ENCODE measurements at regions not wholly inside any gene's neighbourhood (a gene's known extent, or its start where the extent isn't known, plus 50 kb on each side); places are given as distances from the start of the nearest gene placed in this dataset.

- Mint-ChIP-seq H3K4me3 (no peak overlapping the region), H3K4me1 (ENCODE audit: low read depth) (no peaks in the 10 kb centered on the region), H3K36me3 (ENCODE audit: low read depth) (no peaks in the 10 kb centered on the region), H3K9me3 (no peaks in the 10 kb centered on the region), H3K27ac (no peak overlapping the region), H3K27me3 (ENCODE audit: low read depth) (no peaks in the 10 kb centered on the region)
- no peak for DNase-seq
- CTCF ChIA-PET, result no interaction called here
- intact Hi-C loops (cut with micrococcal nuclease), result no loop called here
These were observed 388.1 kb downstream of the KCNRG start for GRCh38 chr13:50403311-50403710.

GRCh38 chr13:50404116-50404515, 388.9 kb downstream of the KCNRG start:
- H3K4me1 Mint-ChIP-seq (ENCODE audit: low read depth), result peaks cover 1% of the 10 kb centered on the region
- H3K9me3 Mint-ChIP-seq, result no peaks in the 10 kb centered on the region
- no peaks in the 10 kb centered on the region for H3K36me3 Mint-ChIP-seq (ENCODE audit: low read depth)
- no peak overlapping the region for H3K4me3 Mint-ChIP-seq
- CTCF ChIA-PET, result interaction anchor here (0.6 kb wide), 1 partner anchor 1417 kb away, joined by 3 read pairs; no protein-coding TSS in a partner anchor
- no peak overlapping the region for H3K27ac Mint-ChIP-seq
- intact Hi-C loops (cut with micrococcal nuclease), result no loop called here
- no peaks in the 10 kb centered on the region for H3K27me3 Mint-ChIP-seq (ENCODE audit: low read depth)
- DNase-seq, result no peak

GRCh38 chr13:50404769-50405168, 389.5 kb downstream of the KCNRG start:
- no peaks in the 10 kb centered on the region for H3K27me3 Mint-ChIP-seq (ENCODE audit: low read depth)
- peaks cover 3% of the 10 kb centered on the region for H3K4me1 Mint-ChIP-seq (ENCODE audit: low read depth)
- intact Hi-C loops (cut with micrococcal nuclease), result no loop called here
- DNase-seq, result no peak
- CTCF ChIA-PET, result no interaction called here
- H3K27ac Mint-ChIP-seq, result no peak overlapping the region
- no peaks in the 10 kb centered on the region for H3K36me3 Mint-ChIP-seq (ENCODE audit: low read depth)
- H3K4me3 Mint-ChIP-seq, result no peak overlapping the region
- no peaks in the 10 kb centered on the region for H3K9me3 Mint-ChIP-seq

DNA sequence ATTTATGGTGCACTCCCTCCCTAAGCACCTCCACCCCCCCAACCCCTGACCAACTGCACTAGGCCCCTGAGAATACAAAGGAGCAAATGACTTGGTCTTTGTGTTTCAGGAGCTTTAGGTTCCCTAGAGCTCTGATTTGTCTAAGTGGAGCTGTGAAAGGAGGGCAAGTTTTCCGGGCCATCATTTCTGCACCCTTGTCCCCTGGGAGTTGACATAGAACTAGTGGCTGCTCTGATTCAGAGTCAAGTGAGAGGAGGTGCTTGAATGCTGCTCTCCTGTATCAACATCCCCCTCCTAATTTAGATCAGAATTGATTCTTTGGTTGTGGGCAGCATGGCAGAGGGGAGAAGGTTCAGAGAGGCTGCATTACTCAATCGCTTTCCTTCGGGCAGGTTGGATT, 391.6 kb downstream of the KCNRG start:
- H3K4me3 Mint-ChIP-seq, result no peak overlapping the region
- H3K36me3 Mint-ChIP-seq (ENCODE audit: low read depth), result no peaks in the 10 kb centered on the region
- peaks cover 10% of the 10 kb centered on the region for H3K4me1 Mint-ChIP-seq (ENCODE audit: low read depth)
- DNase-seq, result no peak
- no peaks in the 10 kb centered on the region for H3K27me3 Mint-ChIP-seq (ENCODE audit: low read depth)
- H3K27ac Mint-ChIP-seq, result no peak overlapping the region
- CTCF ChIA-PET, result no interaction called here
- intact Hi-C loops (cut with micrococcal nuclease), result no loop called here
- H3K9me3 Mint-ChIP-seq, result no peaks in the 10 kb centered on the region

DNA sequence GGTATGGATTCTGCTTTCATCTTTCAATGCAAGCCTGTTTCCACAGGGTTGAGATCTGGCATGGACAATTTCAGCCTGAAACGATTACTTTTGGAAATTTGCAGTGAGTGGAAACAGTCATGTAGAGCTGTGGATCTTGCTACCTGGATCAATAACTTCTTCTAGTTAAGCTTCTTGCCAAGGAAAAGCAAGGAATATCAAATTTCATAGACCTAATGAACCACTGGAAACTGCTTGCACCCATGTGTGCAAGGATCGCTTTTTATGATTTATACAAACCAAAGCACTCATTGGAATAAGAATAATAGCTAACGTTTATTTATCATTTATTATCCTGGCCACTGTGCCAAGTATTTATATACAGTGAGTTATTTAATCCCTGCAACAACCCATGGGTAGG, 392.8 kb downstream of the KCNRG start:
- Mint-ChIP-seq H3K27ac (no peak overlapping the region), H3K36me3 (ENCODE audit: low read depth) (no peaks in the 10 kb centered on the region), H3K4me3 (no peak overlapping the region), H3K9me3 (no peaks in the 10 kb centered on the region), H3K4me1 (ENCODE audit: low read depth) (peaks cover 10% of the 10 kb centered on the region), H3K27me3 (ENCODE audit: low read depth) (peaks cover 5% of the 10 kb centered on the region)
- CTCF ChIA-PET, result interaction anchor here (1.3 kb wide), 1 partner anchor 11 kb away, joined by 7 read pairs; no protein-coding TSS in a partner anchor
- intact Hi-C loops (cut with micrococcal nuclease), result no loop called here
- DNase-seq, result no peak

DNA sequence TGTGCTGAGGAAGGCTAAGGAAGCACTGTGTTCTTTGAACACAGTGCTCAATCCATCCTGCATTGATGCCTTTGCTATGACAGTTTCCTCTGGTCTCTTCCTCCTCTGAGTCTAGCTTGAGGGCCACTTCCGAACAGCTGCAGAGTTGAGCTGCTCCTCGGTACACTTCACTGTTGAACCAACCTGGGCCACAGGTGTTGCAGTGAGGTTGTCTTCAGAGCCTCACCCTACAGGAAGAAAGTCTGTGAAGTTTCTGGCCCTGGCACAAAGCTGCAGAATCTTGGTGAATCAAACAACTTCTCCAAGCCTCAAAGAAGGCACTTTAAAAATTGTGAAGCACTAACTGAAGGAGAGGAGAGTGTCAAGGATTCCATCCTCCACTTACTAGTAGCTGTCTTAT, 394.0 kb downstream of the KCNRG start:
- intact Hi-C loops (cut with micrococcal nuclease), result no loop called here
- H3K4me3 Mint-ChIP-seq, result no peak overlapping the region
- no peak overlapping the region for H3K27ac Mint-ChIP-seq
- CTCF ChIA-PET, result interaction anchor here (1.0 kb wide), 1 partner anchor 15 kb away, joined by 4 read pairs; no protein-coding TSS in a partner anchor
- no peak for DNase-seq
- H3K36me3 Mint-ChIP-seq (ENCODE audit: low read depth), result no peaks in the 10 kb centered on the region
- peaks cover 10% of the 10 kb centered on the region for H3K4me1 Mint-ChIP-seq (ENCODE audit: low read depth)
- H3K27me3 Mint-ChIP-seq (ENCODE audit: low read depth), result peaks cover 10% of the 10 kb centered on the region
- no peaks in the 10 kb centered on the region for H3K9me3 Mint-ChIP-seq

DNA sequence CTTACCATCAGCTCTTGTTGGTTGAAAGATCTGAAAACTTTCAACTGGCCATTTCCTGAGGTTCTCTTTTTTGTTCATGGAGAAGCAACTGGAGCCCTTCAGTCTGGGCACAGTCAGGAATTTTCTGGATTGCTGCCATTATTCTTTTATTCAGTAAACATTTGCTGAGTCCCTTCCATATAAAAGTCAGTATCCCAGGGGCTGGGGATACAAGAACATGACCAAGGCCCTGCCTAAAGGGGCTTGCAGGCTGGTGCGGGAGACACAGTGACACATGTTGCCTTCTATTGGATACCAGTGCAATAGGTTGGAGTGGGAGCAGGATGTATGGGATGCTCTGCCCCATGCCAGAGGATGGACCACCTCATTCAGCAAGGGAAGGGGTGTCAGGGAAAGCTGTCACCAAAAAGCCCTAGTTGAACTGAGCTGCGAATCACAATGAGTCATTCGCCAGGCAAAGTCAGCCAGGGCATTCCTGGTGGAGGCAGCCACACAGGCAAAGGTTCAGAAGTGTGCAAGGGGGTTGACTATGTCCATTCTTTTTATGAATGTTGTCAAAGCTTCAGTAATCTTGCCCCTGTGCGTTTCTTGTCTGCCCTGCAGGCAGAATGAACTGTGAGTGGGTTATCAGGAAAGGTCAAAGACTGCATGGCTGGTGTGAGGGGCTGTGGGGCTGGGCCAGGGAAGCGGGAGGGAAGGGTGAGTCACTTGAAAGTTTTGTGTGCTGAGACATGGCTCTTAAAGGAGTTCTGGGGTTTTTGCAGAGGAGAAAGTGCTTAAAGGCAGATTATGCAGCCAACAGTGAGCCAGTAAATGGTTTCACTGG, 395.9 kb downstream of the KCNRG start:
- H3K4me1 Mint-ChIP-seq (ENCODE audit: low read depth), result peaks cover 10% of the 10 kb centered on the region
- CTCF ChIA-PET, result no interaction called here
- peaks cover 11% of the 10 kb centered on the region for H3K9me3 Mint-ChIP-seq
- no peaks in the 10 kb centered on the region for H3K36me3 Mint-ChIP-seq (ENCODE audit: low read depth)
- no peak overlapping the region for H3K4me3 Mint-ChIP-seq
- peaks cover 10% of the 10 kb centered on the region for H3K27me3 Mint-ChIP-seq (ENCODE audit: low read depth)
- intact Hi-C loops (cut with micrococcal nuclease), result no loop called here
- peak; percentile 19 for DNase-seq
- no peak overlapping the region for H3K27ac Mint-ChIP-seq

GRCh38 chr13:50412046-50412617, 396.9 kb downstream of the KCNRG start:
- Mint-ChIP-seq H3K27ac (no peak overlapping the region), H3K36me3 (ENCODE audit: low read depth) (no peaks in the 10 kb centered on the region), H3K27me3 (ENCODE audit: low read depth) (peaks cover 10% of the 10 kb centered on the region), H3K4me1 (ENCODE audit: low read depth) (peaks cover 10% of the 10 kb centered on the region), H3K9me3 (peaks cover 11% of the 10 kb centered on the region), H3K4me3 (no peak overlapping the region)
- CTCF ChIA-PET, result no interaction called here
- DNase-seq, result no peak
- intact Hi-C loops (cut with micrococcal nuclease), result no loop called here

GRCh38 chr13:50414640-50415039, 399.4 kb downstream of the KCNRG start:
- Mint-ChIP-seq H3K36me3 (ENCODE audit: low read depth) (no peaks in the 10 kb centered on the region), H3K9me3 (peaks cover 11% of the 10 kb centered on the region), H3K4me3 (no peak overlapping the region), H3K27ac (no peak overlapping the region), H3K27me3 (ENCODE audit: low read depth) (peaks cover 10% of the 10 kb centered on the region), H3K4me1 (ENCODE audit: low read depth) (peaks cover 8% of the 10 kb centered on the region)
- CTCF ChIA-PET, result no interaction called here
- intact Hi-C loops (cut with micrococcal nuclease), result no loop called here
- DNase-seq, result no peak

DNA sequence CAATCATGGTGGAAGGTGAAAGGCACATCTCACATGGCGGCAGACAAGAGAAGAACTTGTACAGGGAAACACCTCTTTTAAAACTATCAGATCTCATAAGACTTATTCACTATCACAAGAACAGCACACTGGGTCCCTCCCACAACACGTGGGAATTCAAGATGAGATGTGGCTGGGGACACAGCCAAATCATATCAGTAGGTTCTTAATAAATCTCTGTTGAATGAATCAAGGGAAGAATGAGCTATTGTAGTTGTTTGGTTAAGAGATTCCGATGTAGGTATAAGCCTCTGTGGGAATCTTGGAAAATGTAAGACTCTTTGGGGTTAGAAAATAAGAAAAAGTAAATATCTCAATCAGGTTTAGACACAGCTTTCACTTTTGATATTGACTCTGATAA, 400.2 kb downstream of the KCNRG start:
- Mint-ChIP-seq H3K27me3 (ENCODE audit: low read depth) (peaks cover 10% of the 10 kb centered on the region), H3K9me3 (peaks cover 11% of the 10 kb centered on the region), H3K4me1 (ENCODE audit: low read depth) (peaks cover 8% of the 10 kb centered on the region), H3K4me3 (no peak overlapping the region), H3K27ac (no peak overlapping the region), H3K36me3 (ENCODE audit: low read depth) (no peaks in the 10 kb centered on the region)
- DNase-seq, result no peak
- intact Hi-C loops (cut with micrococcal nuclease), result no loop called here
- CTCF ChIA-PET, result no interaction called here

DNA sequence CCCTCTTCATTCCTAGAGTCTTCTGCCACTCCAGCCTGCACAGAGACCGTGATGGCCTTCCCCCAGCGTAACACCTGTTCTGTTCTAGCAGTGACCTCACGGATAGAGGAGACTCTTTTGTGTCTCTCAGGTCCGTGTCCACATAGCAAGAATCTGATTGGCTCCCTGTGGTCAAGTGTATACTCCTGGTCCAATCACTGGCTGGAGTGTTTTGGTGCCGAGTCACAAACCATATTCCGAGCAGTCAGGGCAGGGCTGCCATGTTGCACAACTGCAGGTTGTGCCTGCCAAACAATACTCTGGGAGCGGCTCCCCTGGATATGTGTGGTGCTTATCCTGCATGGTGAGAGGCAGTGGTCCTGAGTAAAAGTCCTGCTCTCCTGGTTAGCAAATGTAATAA, 402.4 kb downstream of the KCNRG start:
- DNase-seq, result no peak
- H3K4me3 Mint-ChIP-seq, result no peak overlapping the region
- no peak overlapping the region for H3K27ac Mint-ChIP-seq
- H3K9me3 Mint-ChIP-seq, result peaks cover 11% of the 10 kb centered on the region
- CTCF ChIA-PET, result no interaction called here
- H3K27me3 Mint-ChIP-seq (ENCODE audit: low read depth), result peaks cover 10% of the 10 kb centered on the region
- no peaks in the 10 kb centered on the region for H3K36me3 Mint-ChIP-seq (ENCODE audit: low read depth)
- intact Hi-C loops (cut with micrococcal nuclease), result no loop called here
- no peaks in the 10 kb centered on the region for H3K4me1 Mint-ChIP-seq (ENCODE audit: low read depth)

GRCh38 chr13:50419331-50419865, 404.2 kb downstream of the KCNRG start:
- CTCF ChIA-PET, result interaction anchor here (0.7 to 1.8 kb wide), 2 partner anchors 11 to 105 kb away, joined by 3 to 7 read pairs; no protein-coding TSS in a partner anchor
- no peaks in the 10 kb centered on the region for H3K36me3 Mint-ChIP-seq (ENCODE audit: low read depth)
- no peaks in the 10 kb centered on the region for H3K27me3 Mint-ChIP-seq (ENCODE audit: low read depth)
- peaks cover 10% of the 10 kb centered on the region for H3K9me3 Mint-ChIP-seq
- intact Hi-C loops (cut with micrococcal nuclease), result no loop called here
- H3K4me3 Mint-ChIP-seq, result no peak overlapping the region
- no peak overlapping the region for H3K27ac Mint-ChIP-seq
- H3K4me1 Mint-ChIP-seq (ENCODE audit: low read depth), result no peaks in the 10 kb centered on the region
- DNase-seq, result no peak

GRCh38 chr13:50419896-50420295, 404.7 kb downstream of the KCNRG start:
- H3K9me3 Mint-ChIP-seq, result peaks cover 8% of the 10 kb centered on the region
- no peaks in the 10 kb centered on the region for H3K36me3 Mint-ChIP-seq (ENCODE audit: low read depth)
- intact Hi-C loops (cut with micrococcal nuclease), result no loop called here
- CTCF ChIA-PET, result interaction anchor here (0.7 to 1.8 kb wide), 2 partner anchors 12 to 105 kb away, joined by 3 to 7 read pairs; no protein-coding TSS in a partner anchor
- H3K27me3 Mint-ChIP-seq (ENCODE audit: low read depth), result no peaks in the 10 kb centered on the region
- DNase-seq, result no peak
- no peaks in the 10 kb centered on the region for H3K4me1 Mint-ChIP-seq (ENCODE audit: low read depth)
- no peak overlapping the region for H3K4me3 Mint-ChIP-seq
- H3K27ac Mint-ChIP-seq, result no peak overlapping the region
